NOMO-1 treated with dmso at 0.1 percent for 144 hours (cell line): ENCODE measurements at regions not wholly inside any gene's neighbourhood (a gene's known extent, or its start where the extent isn't known, plus 50 kb on each side); places are given as distances from the start of the nearest gene placed in this dataset.

Experiments
- DNase-seq: peaks from one replicate; lab custom pipeline; 2025; ENCODE audit not compliant: unreplicated experiment; lab: John Stamatoyannopoulos, UW

- no peak for DNase-seq
Measured at GRCh38 chr2:6645004-6645403, 220.7 kb downstream of the CMPK2 start.

DNA sequence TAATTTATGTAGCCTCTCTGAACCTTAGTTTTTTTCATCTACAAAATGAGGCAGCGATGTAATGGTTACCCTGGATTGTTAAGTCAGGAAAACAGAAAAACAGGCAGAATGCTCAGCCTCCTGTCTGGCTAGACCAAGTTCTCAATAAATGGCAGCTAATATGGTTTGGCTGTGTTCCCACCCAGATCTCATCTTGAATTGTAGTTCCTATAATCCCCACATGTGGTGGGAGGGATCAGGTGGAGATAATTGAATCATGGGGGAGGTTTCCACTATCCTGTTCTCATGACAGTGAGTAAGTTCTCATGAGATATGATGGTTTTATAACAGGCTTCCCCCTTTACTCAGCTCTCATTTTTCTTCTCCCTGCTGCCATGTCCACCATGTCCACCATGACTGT is 220.0 kb downstream of the CMPK2 start:
- no peak for DNase-seq

- DNase-seq = no peak
Measured at GRCh38 chr2:6647046-6647445, 218.7 kb downstream of the CMPK2 start.

GRCh38 chr2:6648596-6649247 is 217.0 kb downstream of the CMPK2 start:
- no peak for DNase-seq

DNA sequence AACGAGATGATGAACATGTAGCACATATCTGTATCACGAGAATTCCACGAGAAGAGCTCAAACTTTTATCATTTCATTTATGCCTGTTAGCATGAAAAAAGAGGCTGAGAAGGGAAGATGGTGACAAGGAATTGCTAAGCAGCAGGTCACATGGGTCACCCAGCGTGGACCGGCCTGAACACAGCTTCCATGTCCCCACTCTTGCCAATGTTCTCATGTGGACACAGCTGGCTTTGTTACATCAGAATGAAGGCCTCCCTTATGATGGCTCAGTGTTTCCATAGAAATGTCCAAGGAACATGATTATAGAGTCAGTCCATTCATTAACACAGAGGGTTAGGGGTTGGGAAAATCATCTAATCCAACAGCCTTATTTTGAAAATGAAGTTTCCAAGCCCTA is 215.4 kb downstream of the CMPK2 start:
- no peak for DNase-seq

DNA sequence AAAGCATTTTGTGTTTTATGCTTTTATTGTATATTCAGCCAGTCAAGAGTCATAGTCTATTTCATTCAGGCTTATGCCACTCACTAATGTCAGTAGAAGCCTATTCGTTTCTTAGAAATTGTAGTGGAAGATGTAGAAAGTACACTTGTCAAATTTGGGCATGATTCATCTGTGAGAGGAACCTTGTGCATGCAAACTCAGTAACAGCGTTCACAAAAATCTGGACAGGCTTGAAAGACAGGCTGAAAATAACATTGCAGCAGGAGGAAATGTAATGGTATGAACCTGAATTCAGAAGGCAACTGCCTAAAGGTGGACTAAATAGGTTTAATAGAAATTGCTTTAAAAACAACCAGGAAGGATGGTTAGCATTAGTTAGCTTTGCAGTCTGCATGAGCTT is 213.5 kb downstream of the CMPK2 start:
- no peak for DNase-seq

- no peak for DNase-seq
Measured at GRCh38 chr2:6653281-6653750, 212.4 kb downstream of the CMPK2 start.

DNA sequence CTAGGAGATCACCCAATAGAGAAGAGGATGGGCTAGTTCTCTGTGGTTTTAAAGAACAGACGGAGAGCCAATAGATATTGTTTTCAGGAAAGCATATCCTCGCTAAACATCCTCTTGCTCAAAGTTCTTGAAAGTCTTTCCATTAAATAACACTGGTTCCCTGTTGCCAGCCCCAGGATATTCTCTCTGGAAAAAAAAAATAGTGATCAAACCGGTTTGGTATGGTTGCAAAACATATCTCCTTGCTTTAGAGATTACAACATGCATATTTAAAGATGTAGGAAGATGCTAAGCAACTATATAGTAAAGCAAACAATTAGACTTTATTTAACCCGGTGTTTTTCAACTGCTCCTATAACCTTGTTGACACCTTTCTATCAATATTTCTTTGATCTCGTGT is 211.4 kb downstream of the CMPK2 start:
- no peak for DNase-seq

GRCh38 chr2:6656633-6657032 is 209.1 kb downstream of the CMPK2 start:
- no peak for DNase-seq

DNA sequence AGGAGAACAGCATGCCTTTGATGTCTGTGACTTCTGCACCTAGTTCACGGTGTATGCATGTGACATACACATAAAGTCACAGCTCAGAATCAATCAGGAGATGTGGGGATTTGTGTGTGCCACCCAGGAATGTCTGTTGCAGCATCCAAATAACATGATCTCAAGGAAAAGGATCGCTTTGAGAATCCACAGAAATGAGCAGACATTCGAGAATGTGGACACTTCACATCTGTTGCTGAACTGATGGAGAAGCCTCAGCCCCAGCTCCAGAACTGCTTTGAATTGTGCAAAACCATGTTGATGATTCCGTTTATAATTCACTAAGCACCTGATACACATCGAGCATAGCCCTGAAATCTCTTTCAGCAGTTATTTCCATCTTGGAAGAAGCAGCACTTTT is 208.6 kb downstream of the CMPK2 start:
- DNase-seq = no peak

DNA sequence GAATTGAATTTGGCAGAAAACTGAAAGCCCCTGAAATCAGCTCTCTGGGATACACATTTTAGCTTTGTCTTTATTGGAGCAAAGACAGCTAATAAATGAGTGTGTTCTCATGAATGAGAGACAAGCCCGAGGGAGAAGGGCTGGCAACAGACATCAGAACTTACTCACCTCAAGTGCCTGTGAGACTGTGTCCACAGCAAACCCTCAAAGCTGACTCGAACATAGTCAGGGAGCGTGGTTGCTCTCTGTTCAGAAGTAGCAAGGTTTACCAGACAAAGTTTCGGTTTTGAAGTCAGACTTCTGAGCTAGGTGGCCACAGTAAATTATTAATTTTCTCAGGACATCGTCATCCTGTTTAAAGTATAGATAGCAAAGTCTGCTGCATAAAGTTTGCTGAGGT is 207.9 kb downstream of the CMPK2 start:
- no peak for DNase-seq

- no peak for DNase-seq
Measured at GRCh38 chr2:6664332-6665061, 201.2 kb downstream of the CMPK2 start.

GRCh38 chr2:6665093-6666045 is 200.3 kb downstream of the CMPK2 start:
- no peak for DNase-seq

DNA sequence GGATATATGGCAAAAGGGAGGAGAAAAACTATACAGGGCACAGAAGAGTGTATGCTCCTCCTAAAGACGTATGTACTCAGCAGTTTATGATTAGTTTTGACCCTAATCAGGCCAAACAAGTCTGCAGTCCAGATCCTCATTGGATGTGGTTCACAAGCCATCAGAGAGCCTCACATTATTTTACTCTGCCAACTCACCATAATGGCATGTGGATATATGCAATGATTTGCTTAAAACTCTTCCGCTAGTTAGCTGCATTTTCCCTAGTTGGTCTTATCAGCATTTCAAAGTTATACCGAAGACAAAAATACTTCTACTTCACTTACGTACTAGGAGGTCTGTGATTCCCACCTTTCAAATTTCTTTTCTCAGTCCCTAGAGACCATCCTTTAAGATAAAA is 198.4 kb downstream of the CMPK2 start:
- DNase-seq = no peak

- DNase-seq = no peak
Measured at GRCh38 chr2:6671913-6672312, 193.8 kb downstream of the CMPK2 start.

DNA sequence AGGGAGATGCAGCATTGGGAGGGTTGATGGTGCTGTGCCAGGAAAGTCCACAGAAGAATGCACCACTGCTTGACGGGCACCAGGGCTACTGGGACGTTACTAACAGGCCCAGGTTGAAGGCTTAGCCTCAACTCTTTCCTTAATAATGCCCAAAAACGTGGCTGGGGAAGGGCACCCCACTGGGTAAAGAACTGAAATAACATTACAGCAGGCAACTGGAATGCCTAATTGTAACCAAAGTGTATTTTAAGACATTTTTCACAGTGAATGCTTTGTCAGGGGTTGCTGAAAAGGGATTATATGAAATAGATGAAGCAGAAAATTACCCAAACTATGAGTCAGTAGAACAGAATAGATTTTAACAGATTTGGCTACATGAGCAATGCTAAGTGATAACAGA is 191.3 kb downstream of the CMPK2 start:
- DNase-seq = no peak

GRCh38 chr2:6675791-6676190 is 189.9 kb downstream of the CMPK2 start:
- no peak for DNase-seq

- DNase-seq = no peak
Measured at GRCh38 chr2:6676241-6676640, 189.5 kb downstream of the CMPK2 start.

GRCh38 chr2:6676776-6677175 is 188.9 kb downstream of the CMPK2 start:
- no peak for DNase-seq

DNA sequence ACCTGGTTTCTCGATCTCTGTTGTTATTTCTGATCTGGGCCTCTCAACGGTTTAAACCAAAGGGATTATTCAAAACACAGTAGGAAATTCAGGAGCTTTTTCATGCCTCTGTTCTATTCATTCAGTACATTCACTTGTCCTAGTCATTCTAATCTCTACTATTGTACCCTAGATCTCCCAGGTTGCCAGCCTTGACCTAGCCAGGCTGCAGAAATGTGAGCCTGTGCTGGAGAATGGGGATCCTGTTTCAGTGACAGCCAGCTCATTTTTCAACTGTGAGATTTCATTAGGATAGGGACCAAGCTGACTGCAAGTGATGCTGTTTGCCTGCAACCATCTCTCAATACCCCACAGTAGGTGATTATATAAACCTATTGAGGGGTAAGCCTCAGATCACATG is 186.2 kb downstream of the CMPK2 start:
- no peak for DNase-seq

GRCh38 chr2:6683516-6683915 is 182.2 kb downstream of the CMPK2 start:
- DNase-seq = no peak

DNA sequence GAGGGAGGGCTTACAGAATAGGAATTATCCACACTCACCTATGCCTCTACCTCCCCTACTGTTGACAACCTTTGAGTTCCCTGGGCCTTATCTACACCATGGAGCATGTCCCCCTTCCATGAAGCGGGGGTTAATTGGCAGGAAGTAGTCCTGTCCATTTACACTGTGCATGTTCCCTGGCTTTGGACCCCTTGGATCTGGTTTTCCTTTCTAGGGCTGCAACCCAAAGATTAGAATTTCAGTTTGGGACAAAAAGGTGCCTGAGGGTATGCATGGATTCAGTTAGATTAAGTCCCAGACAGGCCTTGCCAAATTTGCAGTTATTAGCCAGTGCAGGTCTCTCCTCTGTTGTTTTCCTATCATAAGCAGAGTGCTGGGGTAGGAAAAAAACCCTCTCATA is 180.3 kb downstream of the CMPK2 start:
- DNase-seq = no peak
